ENCODE measurements at regions not wholly inside any gene's neighbourhood (a gene's known extent, or its start where the extent isn't known, plus 50 kb on each side); places are given as distances from the start of the nearest gene placed in this dataset.

- Histone ChIP-seq H3K27me3 (ENCODE audit: control insufficient read depth, insufficient read depth, low read length) (no peaks in the 10 kb centered on the region), H3K23ac (ENCODE audit: low read depth, low read length) (no peak overlapping the region), H2BK5ac (ENCODE audit: low read depth, low read length, poor library complexity, severe bottlenecking) (no peak overlapping the region), H3K4me1 (ENCODE audit: control insufficient read depth, insufficient read depth, low read length) (peaks cover 6% of the 10 kb centered on the region), H2BK120ac (ENCODE audit: low read depth, low read length) (no peak overlapping the region), H4K8ac (ENCODE audit: low read depth in 2 of 2, low read length in 2 of 2) (no peak overlapping the region), H3K9me1 (ENCODE audit: insufficient read depth, low read length) (peaks cover 3% of the 10 kb centered on the region; the same call in 1 of the 2 replicates), H2AK5ac (ENCODE audit: low read depth, low read length) (no peak overlapping the region), H4K91ac (ENCODE audit: insufficient read depth, low read depth, low read length) (no peak overlapping the region), H3K27ac (ENCODE audit: insufficient read depth, low read length) (no peak overlapping the region), H3K18ac (ENCODE audit: low read depth, low read length) (no peak overlapping the region), H3K79me1 (ENCODE audit: low read depth in 1 of 2, low read length in 2 of 2) (no peaks in the 10 kb centered on the region), H2AFZ (replicated peaks; ENCODE audit: low read length, poor library complexity) (no peak overlapping the region), H3K4me3 (ENCODE audit: insufficient read depth, low read depth, low read length) (no peak overlapping the region), H2BK20ac (ENCODE audit: low read depth, low read length) (no peak overlapping the region), H4K20me1 (ENCODE audit: insufficient read depth, low read length) (no peaks in the 10 kb centered on the region), H3K56ac (ENCODE audit: extremely low read depth, insufficient read depth, low read length) (no peak overlapping the region), H3K9ac (ENCODE audit: low read depth, low read length) (no peak overlapping the region), H3K4ac (ENCODE audit: low read depth, low read length) (no peak overlapping the region; the same call in 1 of the 2 replicates), H2AK9ac (replicated peaks; ENCODE audit: low read depth, low read length, poor library complexity) (no peak overlapping the region), H2BK15ac (ENCODE audit: low read depth, low read length) (no peak overlapping the region), H3K14ac (replicated peaks; ENCODE audit: low read depth, low read length) (no peak overlapping the region), H3K9me3 (ENCODE audit: control insufficient read depth, insufficient read depth, low read length) (no peaks in the 10 kb centered on the region), H3K36me3 (ENCODE audit: control insufficient read depth, insufficient read depth, low read length) (no peaks in the 10 kb centered on the region), H3K4me2 (ENCODE audit: low read depth, low read length) (no peak overlapping the region), H4K5ac (ENCODE audit: low read depth, low read length) (no peak overlapping the region)
- BruUV-seq (replicated peaks) = no TSS peak
- in situ Hi-C loops (cut with MboI; ENCODE audit: low sequenced_read_pairs) = no loop called here
- dilution Hi-C loops (cut with HindIII; ENCODE audit: low sequenced_read_pairs, unreplicated experiment) = no loop called here
- ATAC-seq (ENCODE audit: low read depth) (no peak), DNase-seq (no peak)
- POLR2A ChIA-PET (ENCODE audit: unreplicated experiment) = no interaction called here
- CTCF ChIA-PET = no interaction called here
- no peak for TF ChIP-seq BHLHE40 (IDR thresholded peaks at IDR 0.05; ENCODE audit: low read depth, low read length)
- TF ChIP-seq CTCF (conservative IDR thresholded peaks at IDR 0.05; ENCODE audit: low read depth, low read length) = no peak
- no peak for TF ChIP-seq FOS (IDR thresholded peaks at IDR 0.05; ENCODE audit: low read depth, low read length)
- no peak for TF ChIP-seq POLR2A (IDR thresholded peaks at IDR 0.05; ENCODE audit: low read depth, low read length)
- TF ChIP-seq MAFK (IDR thresholded peaks at IDR 0.05; ENCODE audit: low read depth, low read length) = no peak
- no peak for TF ChIP-seq RFX5 (IDR thresholded peaks at IDR 0.05; ENCODE audit: low read depth, low read length)
- no peak for TF ChIP-seq NFE2L2 (IDR thresholded peaks at IDR 0.05; ENCODE audit: low read depth, low read length)
- TF ChIP-seq MXI1 (IDR thresholded peaks at IDR 0.05; ENCODE audit: borderline replicate concordance, low read depth, low read length) = no peak
- no peak for TF ChIP-seq SMC3 (IDR thresholded peaks at IDR 0.05; ENCODE audit: low read depth, low read length)
- no peak for TF ChIP-seq RCOR1 (IDR thresholded peaks at IDR 0.05; ENCODE audit: insufficient replicate concordance, low read length)
- TF ChIP-seq MAZ (IDR thresholded peaks at IDR 0.05; ENCODE audit: borderline replicate concordance, low read depth, low read length) = no peak
- no peak for TF ChIP-seq CHD1 (IDR thresholded peaks at IDR 0.05; ENCODE audit: low read depth, low read length)
- TF ChIP-seq RAD21 (IDR thresholded peaks at IDR 0.05; ENCODE audit: low read length) = no peak
- TF ChIP-seq USF2 (IDR thresholded peaks at IDR 0.05; ENCODE audit: low read depth, low read length) = no peak
- TF ChIP-seq CEBPB (IDR thresholded peaks at IDR 0.05; ENCODE audit: low read depth, low read length) = no peak
- no peak for TF ChIP-seq ELK1 (IDR thresholded peaks at IDR 0.05; ENCODE audit: borderline replicate concordance, low read depth, low read length)
- intact Hi-C loops (cut with micrococcal nuclease) = no loop called here
- no CpG with 5 or more reads among the region's 1 CpG for WGBS, 2 experiments (ENCODE audit: extremely low coverage in 2 of 2, insufficient read length in 1 of 2)
Observed at GRCh38 chr12:47382305-47382704, 302.5 kb upstream of the AMIGO2 start.
